ENCODE measurements at regions not wholly inside any gene's neighbourhood (a gene's known extent, or its start where the extent isn't known, plus 50 kb on each side); places are given as distances from the start of the nearest gene placed in this dataset.

GRCh38 chr2:236646871-236647270 is 77.2 kb downstream of the ACKR3 start:
- Histone ChIP-seq H3K4me1 (ENCODE audit: insufficient read depth, low read length) (no peaks in the 10 kb centered on the region), H3K36me3 (ENCODE audit: insufficient read depth, low read length) (no peaks in the 10 kb centered on the region), H3K27ac (ENCODE audit: low read depth in 1 of 2, low read length in 2 of 2) (no peak overlapping the region), H3K9me3 (ENCODE audit: control insufficient read depth in 1 of 2, insufficient read depth in 1 of 2, low read length in 2 of 2) (peaks cover 0 to 4% of the 10 kb centered on the region in 2 experiments), H3K4me3 (ENCODE audit: low read length) (no peak overlapping the region), H3K27me3 (ENCODE audit: control insufficient read depth in 1 of 2, insufficient read depth in 2 of 2, low read length in 2 of 2) (peaks cover 2 to 4% of the 10 kb centered on the region in 2 experiments)
- ATAC-seq (ENCODE audit: poor library complexity) (no peak), DNase-seq (no peak)
- POLR2A ChIA-PET, result no interaction called here
- TF ChIP-seq CTCF (IDR thresholded peaks at IDR 0.05), result no peak
- Mint-ChIP-seq H3K9me3 (peaks cover 3% of the 10 kb centered on the region), H3K4me1 (ENCODE audit: low read depth) (no peaks in the 10 kb centered on the region), H3K4me3 (no peak overlapping the region), H3K36me3 (ENCODE audit: low read depth) (no peaks in the 10 kb centered on the region), H3K27me3 (peaks cover 33% of the 10 kb centered on the region), H3K27ac (no peak overlapping the region)
- intact Hi-C loops (cut with DNase I, micrococcal nuclease), result no loop called here
- CTCF ChIA-PET, result no interaction called here

DNA sequence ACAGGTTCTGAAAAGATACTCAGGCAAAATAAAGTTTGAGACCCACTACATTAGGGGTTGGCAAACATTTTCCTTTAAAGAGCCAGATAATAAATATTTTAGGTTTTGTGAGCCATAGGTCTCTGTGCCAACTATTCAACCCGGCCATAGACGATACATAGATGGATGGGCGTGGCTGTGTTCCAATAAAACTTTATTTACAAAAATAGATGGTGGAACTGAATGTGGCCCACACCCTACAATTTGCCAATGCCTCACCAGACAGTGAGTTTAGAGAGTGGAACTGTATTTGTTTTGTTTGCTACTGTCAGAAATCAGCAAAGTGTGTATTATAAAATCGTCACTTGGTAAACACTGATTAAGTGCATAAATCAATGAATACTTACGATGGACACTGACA is 78.0 kb downstream of the ACKR3 start:
- no peaks in the 10 kb centered on the region for H3K4me1 Mint-ChIP-seq (ENCODE audit: low read depth)
- H3K4me3 Mint-ChIP-seq, result no peak overlapping the region
- peaks cover 0 to 4% of the 10 kb centered on the region in 2 experiments for H3K27me3 ChIP-seq (ENCODE audit: control insufficient read depth in 1 of 2, insufficient read depth in 2 of 2, low read length in 2 of 2)
- TF ChIP-seq CTCF (IDR thresholded peaks at IDR 0.05), result no peak
- intact Hi-C loops (cut with DNase I, micrococcal nuclease), result no loop called here
- H3K9me3 ChIP-seq (ENCODE audit: control insufficient read depth in 1 of 2, insufficient read depth in 1 of 2, low read length in 2 of 2), result peaks cover 0 to 4% of the 10 kb centered on the region in 2 experiments
- ChIA-PET CTCF (no interaction called here), POLR2A (no interaction called here)
- DNase-seq (no peak), ATAC-seq (ENCODE audit: poor library complexity) (no peak)
- H3K27ac ChIP-seq (ENCODE audit: low read depth in 1 of 2, low read length in 2 of 2), result no peak overlapping the region
- peaks cover 33% of the 10 kb centered on the region for H3K27me3 Mint-ChIP-seq
- H3K36me3 Mint-ChIP-seq (ENCODE audit: low read depth), result no peaks in the 10 kb centered on the region
- peaks cover 3% of the 10 kb centered on the region for H3K9me3 Mint-ChIP-seq
- H3K36me3 ChIP-seq (ENCODE audit: insufficient read depth, low read length), result no peaks in the 10 kb centered on the region
- no peak overlapping the region for H3K27ac Mint-ChIP-seq
- no peak overlapping the region for H3K4me3 ChIP-seq (ENCODE audit: low read length)
- no peaks in the 10 kb centered on the region for H3K4me1 ChIP-seq (ENCODE audit: insufficient read depth, low read length)

- peaks cover 9 to 10% of the 10 kb centered on the region in 2 experiments for H3K27me3 ChIP-seq (ENCODE audit: control insufficient read depth in 1 of 2, insufficient read depth in 2 of 2, low read length in 2 of 2)
- Mint-ChIP-seq H3K27ac (no peak overlapping the region), H3K27me3 (peaks cover 52% of the 10 kb centered on the region), H3K4me3 (no peak overlapping the region), H3K36me3 (ENCODE audit: low read depth) (no peaks in the 10 kb centered on the region), H3K9me3 (peaks cover 3% of the 10 kb centered on the region), H3K4me1 (ENCODE audit: low read depth) (no peaks in the 10 kb centered on the region)
- CTCF ChIA-PET, result no interaction called here
- no peaks in the 10 kb centered on the region for H3K36me3 ChIP-seq (ENCODE audit: insufficient read depth, low read length)
- H3K27ac ChIP-seq (ENCODE audit: low read depth in 1 of 2, low read length in 2 of 2), result no peak overlapping the region
- TF ChIP-seq CTCF (IDR thresholded peaks at IDR 0.05), result no peak
- DNase-seq (no peak), ATAC-seq (ENCODE audit: poor library complexity) (no peak)
- POLR2A ChIA-PET, result no interaction called here
- H3K4me1 ChIP-seq (ENCODE audit: insufficient read depth, low read length), result no peaks in the 10 kb centered on the region
- intact Hi-C loops (cut with DNase I, micrococcal nuclease), result no loop called here
- H3K9me3 ChIP-seq (ENCODE audit: control insufficient read depth in 1 of 2, insufficient read depth in 1 of 2, low read length in 2 of 2), result no peaks in the 10 kb centered on the region
- H3K4me3 ChIP-seq (ENCODE audit: low read length), result no peak overlapping the region
Observed at GRCh38 chr2:236653863-236654262, 84.2 kb downstream of the ACKR3 start.

Data from CD4-positive, alpha-beta T cell (primary cell).